OCI-LY3 (cell line): ENCODE measurements at regions not wholly inside any gene's neighbourhood (a gene's known extent, or its start where the extent isn't known, plus 50 kb on each side); places are given as distances from the start of the nearest gene placed in this dataset.

ENCODE experiments used
- CTCF ChIP-seq: fragments of 200-600, 300-600 bp; sonication (generic); IDR thresholded peaks from 2 replicates; pipeline ENCODE4 v1.5.1; 2014; ENCODE audit warnings: antibody characterized with exemption, low read length, low read depth
- EZH2phosphoT487 ChIP-seq: fragments of 200-600 bp; shearing (Covaris generic); IDR thresholded peaks from 2 replicates; pipeline ENCODE4 v1.6.1; 2018; ENCODE audit warnings: antibody characterized with exemption, mixed run types, low read depth

- TF ChIP-seq CTCF (no peak), EZH2phosphoT487 (no peak)
Measured at GRCh38 chr4:174111422-174111821, 172.0 kb downstream of the FBXO8 start.
